ENCODE measurements at regions not wholly inside any gene's neighbourhood (a gene's known extent, or its start where the extent isn't known, plus 50 kb on each side); places are given as distances from the start of the nearest gene placed in this dataset.

DNA sequence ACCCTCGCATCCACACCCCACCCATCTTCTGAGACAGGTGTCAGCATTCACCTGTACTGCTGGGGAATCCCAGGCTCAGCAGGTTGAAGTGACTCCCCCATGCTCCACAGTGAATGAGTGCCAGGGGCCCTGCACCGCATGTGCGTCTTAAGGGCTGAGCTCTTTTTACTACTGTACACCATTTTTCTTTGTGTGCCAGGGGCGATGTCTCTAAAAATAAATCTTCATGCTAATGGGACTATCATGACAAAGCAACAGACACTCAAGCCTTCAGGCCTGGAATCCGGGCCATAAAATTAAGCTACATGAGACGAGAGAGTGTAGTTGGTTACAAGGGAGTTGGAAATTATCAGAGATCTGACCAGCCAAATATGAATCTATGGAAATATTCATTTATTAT, 294.8 kb downstream of the LPIN1 start:
- TF ChIP-seq JUN (IDR thresholded peaks at IDR 0.05; ENCODE audit: borderline replicate concordance, insufficient read depth, insufficient read length, low read depth) (no peak), POLR2A (IDR thresholded peaks at IDR 0.05; ENCODE audit: low read depth, low read length) (no peak), EZH2 (IDR thresholded peaks at IDR 0.05; ENCODE audit: borderline replicate concordance, low read depth, low read length, severe bottlenecking) (no peak), POLR2AphosphoS5 (IDR thresholded peaks at IDR 0.05; ENCODE audit: insufficient read depth, low read depth, low read length) (no peak)
- TF ChIP-seq, protein P1, sequence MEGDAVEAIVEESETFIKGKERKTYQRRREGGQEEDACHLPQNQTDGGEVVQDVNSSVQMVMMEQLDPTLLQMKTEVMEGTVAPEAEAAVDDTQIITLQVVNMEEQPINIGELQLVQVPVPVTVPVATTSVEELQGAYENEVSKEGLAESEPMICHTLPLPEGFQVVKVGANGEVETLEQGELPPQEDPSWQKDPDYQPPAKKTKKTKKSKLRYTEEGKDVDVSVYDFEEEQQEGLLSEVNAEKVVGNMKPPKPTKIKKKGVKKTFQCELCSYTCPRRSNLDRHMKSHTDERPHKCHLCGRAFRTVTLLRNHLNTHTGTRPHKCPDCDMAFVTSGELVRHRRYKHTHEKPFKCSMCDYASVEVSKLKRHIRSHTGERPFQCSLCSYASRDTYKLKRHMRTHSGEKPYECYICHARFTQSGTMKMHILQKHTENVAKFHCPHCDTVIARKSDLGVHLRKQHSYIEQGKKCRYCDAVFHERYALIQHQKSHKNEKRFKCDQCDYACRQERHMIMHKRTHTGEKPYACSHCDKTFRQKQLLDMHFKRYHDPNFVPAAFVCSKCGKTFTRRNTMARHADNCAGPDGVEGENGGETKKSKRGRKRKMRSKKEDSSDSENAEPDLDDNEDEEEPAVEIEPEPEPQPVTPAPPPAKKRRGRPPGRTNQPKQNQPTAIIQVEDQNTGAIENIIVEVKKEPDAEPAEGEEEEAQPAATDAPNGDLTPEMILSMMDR (IDR thresholded peaks at IDR 0.05; ENCODE audit: extremely low read depth in 1 of 2, insufficient read depth in 1 of 2, low read depth in 1 of 2, low read length in 2 of 2), result no peak

Data from endothelial cell of umbilical vein (primary cell).